C4-2B (cell line): ENCODE measurements at regions not wholly inside any gene's neighbourhood (a gene's known extent, or its start where the extent isn't known, plus 50 kb on each side); places are given as distances from the start of the nearest gene placed in this dataset.
A peak's percentile ranks its signal among the peaks of the same experiment; 100 is the strongest.

ENCODE experiments used
- H3K27ac ChIP-seq: fragments of 450-650 bp; 2 replicates; pipeline ENCODE4 v1.5.1; 2017
- CTCF ChIP-seq: fragments of 450-650 bp; conservative IDR thresholded peaks from 2 replicates; pipeline ENCODE4 v1.5.1; 2017; ENCODE audit warnings: mild to moderate bottlenecking
- ZFX ChIP-seq: fragments of 450-650 bp; IDR thresholded peaks from 2 replicates; pipeline ENCODE4 v1.6.1; 2017

DNA sequence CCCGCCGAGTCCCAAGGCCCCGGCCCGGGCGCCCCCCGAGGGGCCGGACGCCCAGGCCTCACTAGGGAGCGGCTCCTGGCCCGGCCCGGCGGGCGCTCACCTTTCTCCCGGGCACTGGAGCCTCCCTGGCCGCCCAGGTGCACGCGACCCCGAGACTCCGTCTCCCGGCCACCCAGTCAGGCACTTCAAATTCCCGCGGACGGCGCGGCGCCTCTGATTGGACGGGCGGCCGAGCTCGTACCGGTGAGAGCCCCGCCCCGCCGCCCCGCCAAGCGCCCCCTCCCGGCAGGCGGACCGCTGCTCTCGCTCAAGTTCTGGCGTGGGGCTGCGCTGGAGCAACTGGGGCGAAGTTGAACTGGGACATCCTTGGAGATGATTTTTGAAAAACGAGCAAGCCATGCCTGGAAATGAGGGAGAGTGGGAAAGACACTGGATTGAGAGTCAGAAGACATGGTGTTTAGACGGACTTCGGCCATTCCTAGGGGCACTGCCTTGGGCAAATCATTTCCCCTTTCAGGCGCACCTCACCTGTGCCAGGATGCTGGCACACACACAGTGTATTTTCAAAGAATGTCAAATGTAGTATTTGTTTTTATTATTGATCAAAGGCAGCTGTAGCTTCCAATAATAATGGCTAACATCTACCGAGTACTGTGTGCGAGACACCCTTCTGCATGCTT is 485.3 kb downstream of the UQCRFS1 start:
- TF ChIP-seq CTCF = peak; percentile 32
- no peak for TF ChIP-seq ZFX
- H3K27ac ChIP-seq = no peak overlapping the region

- no peak for TF ChIP-seq ZFX
- no peak for TF ChIP-seq CTCF
- no peak overlapping the region for H3K27ac ChIP-seq
Measured at GRCh38 chr19:28726533-28727479, 486.1 kb downstream of the UQCRFS1 start.

GRCh38 chr19:28718909-28719308 is 494.0 kb downstream of the UQCRFS1 start:
- TF ChIP-seq CTCF (no peak), ZFX (no peak)
- H3K27ac ChIP-seq = no peak overlapping the region

GRCh38 chr19:28715157-28715556 is 497.8 kb downstream of the UQCRFS1 start:
- TF ChIP-seq CTCF (no peak), ZFX (no peak)
- no peak overlapping the region for H3K27ac ChIP-seq

- TF ChIP-seq CTCF (no peak), ZFX (no peak)
- no peak overlapping the region for H3K27ac ChIP-seq
Measured at GRCh38 chr19:28711411-28711810, 501.5 kb downstream of the UQCRFS1 start.

DNA sequence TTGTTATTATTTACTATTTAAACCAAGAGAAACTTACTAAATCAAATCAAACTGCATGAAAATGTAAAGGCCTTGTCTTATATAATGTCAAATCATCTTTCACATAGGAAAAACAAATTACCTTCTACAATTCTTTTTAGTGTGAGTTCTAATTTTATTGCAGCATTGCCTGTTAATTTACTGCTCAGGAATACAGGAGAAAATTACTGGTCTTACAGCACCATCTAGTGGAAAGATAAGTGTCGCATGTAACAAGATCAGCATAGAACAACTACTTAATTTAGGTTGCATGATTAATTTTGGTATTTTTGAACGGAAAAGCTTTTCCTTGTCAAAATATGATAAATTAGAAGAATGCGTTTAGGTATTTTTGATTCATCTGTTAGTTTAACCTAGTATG is 502.7 kb downstream of the UQCRFS1 start:
- H3K27ac ChIP-seq = no peak overlapping the region
- TF ChIP-seq ZFX (no peak), CTCF (peak; percentile 82)

- TF ChIP-seq ZFX (no peak), CTCF (no peak)
- no peak overlapping the region for H3K27ac ChIP-seq
Measured at GRCh38 chr19:28706693-28707092, 506.3 kb downstream of the UQCRFS1 start.
